Left cardiac atrium (tissue), 4 donors: ENCODE measurements at regions not wholly inside any gene's neighbourhood (a gene's known extent, or its start where the extent isn't known, plus 50 kb on each side); places are given as distances from the start of the nearest gene placed in this dataset.
A peak's percentile ranks its signal among the peaks of the same experiment; 100 is the strongest.
"Not testable (repeated sequence)": the region's sequence is repeated elsewhere in the genome, so short reads cannot be mapped to it uniquely, and the experiment has no call there.

Experiments
- ATAC-seq, 2 donors: fragments of 200-7000 bp; cut with Tn5 transposase; one replicate each; pipeline ENCODE4 v1.9.1; 2020; ENCODE audit warnings: mild to moderate bottlenecking in 2 of 2, moderate library complexity in 2 of 2
- DNase-seq: peaks from one replicate; pipeline ENCODE4 v3.0.0-alpha.2; 2020
- intact Hi-C, 2 donors: fragments of 100-400 bp; cut with DNase I; formaldehyde crosslinking; loops; one replicate each; pipeline versions ENCODE4 v1.14.1 to v1.15.1; 2022 to 2023
- donor health status: DM: no; HTN: yes; CAD: no.
- donor health status: DM: no; HTN: yes; CAD: no; lungs with severe emphysema.
- donor health status: DM: yes; HTN: yes; CAD: no.
- donor health status: Dilated cardiomyopathy.

DNA sequence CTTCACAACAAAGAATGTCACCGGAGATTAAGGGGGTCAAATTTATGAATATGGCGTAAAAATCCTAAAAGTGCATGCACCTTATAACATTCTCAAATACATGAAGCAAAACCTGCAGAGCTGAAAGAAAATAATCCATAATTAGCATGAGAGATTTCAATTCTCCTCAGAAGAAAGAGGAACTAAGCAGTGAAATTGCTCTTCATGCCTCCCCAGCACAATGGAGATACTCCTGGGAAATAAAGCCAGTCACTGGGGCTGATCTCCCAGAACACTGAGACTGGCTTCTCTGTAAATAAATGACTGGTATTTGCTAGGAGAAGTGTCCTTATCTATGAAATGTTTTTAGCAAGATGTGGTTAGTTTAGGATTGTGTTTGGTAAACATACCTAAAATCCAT is 68.1 kb downstream of the GOLGA6L6 start:
- intact Hi-C loops, ATAC-seq, DNase-seq: not testable (repeated sequence)

DNA sequence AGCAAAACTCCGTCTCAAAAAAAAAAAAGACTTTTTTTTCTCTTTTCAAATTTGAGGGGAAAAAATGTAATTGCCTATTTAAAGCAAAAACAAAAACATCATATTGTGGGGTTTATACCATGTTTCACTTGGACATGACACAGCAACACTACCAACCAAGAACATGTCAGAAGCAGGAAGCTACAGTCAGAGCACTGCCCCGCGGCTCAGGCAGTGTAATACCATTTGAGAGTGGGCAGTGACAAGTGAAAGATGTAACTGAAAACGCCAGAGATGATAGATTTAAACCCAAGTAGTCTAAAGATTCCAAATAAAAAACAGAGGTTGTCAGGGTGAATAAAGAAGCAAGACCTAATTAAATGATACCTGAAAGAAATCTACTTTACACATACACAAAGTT is 68.6 kb downstream of the GOLGA6L6 start:
- ATAC-seq, intact Hi-C loops, DNase-seq: not testable (repeated sequence)

DNA sequence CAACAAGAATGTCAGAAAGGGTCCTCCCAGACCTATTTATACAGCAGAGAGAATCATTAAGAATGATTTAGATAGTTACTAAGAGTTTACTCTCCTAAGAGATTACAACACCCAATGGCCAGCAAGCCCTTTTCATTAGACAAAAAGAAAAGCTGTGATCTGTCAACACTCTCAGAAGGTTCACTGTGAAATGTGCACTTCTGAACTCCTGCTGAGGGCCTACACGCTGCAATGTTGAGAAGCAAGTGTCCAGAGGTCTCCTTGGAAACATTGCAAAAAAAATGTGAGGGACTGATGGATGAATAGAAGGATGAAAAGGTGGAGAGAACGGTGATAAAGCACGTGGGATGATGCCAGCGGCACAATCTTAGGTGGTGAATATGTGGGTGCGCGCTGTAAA is 70.8 kb downstream of the GOLGA6L6 start:
- DNase-seq, intact Hi-C loops: not testable (repeated sequence)
- ATAC-seq, result peak; percentile 70 to 95

DNA sequence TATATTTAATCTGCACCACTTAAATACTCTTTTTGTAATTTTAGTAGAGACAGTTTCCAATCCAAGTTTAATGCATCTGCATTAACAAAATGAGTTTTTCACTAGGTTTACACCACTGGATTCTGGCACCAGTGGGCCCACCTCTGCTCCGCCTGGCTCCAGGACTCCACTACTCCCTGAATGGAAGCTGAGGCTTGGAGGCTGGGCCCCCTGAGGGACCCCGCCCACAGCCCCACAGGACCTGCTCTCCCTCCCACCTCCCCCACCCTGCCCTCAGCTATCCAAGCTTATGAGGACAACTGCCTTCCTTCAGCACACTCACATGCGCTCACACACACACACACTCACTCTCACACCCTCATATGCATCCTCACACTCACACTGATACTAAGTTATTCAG is 100.5 kb downstream of the GOLGA6L6 start:
- ATAC-seq, intact Hi-C loops, DNase-seq: not testable (repeated sequence)

DNA sequence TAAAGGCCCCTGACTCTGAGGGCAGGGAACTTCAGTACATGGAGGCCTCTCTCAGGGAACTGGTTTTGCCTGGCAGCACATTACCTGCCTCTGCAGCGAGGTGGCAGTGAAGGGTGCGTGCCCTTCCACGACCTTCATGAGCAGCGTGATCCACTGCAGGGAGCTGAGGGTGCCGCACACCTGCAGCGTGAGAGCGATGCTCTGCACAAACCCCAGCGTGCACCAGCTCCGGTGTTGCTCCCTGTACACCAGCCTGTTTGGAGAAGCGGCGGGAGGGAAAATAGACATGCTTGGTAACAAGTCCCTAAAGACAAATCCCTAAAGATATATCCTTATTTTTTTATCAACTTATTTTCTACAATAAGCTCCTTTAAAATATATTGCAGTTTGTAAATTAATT is 101.2 kb downstream of the GOLGA6L6 start:
- ATAC-seq, intact Hi-C loops, DNase-seq: not testable (repeated sequence)

DNA sequence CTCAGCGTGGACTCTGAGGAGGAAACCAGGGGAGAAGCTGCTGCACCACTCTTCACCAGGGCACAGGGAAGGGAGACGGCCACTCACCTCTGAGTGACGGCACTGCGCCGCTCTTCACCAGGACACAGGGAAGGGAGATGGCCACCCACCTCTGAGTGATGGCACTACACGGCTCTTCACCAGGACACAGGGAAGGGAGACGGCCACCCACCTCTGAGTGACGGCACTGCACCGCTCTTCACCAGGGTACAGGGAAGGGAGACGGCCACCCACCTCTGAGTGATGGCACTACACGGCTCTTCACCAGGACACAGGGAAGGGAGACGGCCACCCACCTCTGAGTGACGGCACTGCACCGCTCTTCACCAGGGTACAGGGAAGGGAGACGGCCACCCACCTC is 102.5 kb downstream of the GOLGA6L6 start:
- intact Hi-C loops, ATAC-seq, DNase-seq: not testable (repeated sequence)

DNA sequence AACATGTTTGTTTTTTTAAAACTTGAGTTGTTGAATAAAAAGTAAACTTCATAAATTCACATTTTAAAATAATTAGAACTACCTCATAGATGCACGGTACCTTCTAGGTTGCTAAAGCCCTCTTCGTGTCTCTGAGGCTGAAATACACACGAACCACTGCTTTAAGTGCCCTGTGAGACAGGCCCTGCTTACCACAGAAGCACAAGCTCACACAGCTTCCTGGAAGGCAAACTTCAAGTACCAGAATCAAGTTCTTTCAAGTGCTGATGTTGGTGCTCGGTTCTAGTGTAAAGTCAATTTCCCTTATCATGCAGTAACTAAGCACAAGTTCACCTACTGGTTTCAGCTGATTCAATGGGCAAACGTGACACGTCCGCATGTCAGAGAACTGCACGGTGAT is 103.3 kb downstream of the GOLGA6L6 start:
- intact Hi-C loops, ATAC-seq, DNase-seq: not testable (repeated sequence)

DNA sequence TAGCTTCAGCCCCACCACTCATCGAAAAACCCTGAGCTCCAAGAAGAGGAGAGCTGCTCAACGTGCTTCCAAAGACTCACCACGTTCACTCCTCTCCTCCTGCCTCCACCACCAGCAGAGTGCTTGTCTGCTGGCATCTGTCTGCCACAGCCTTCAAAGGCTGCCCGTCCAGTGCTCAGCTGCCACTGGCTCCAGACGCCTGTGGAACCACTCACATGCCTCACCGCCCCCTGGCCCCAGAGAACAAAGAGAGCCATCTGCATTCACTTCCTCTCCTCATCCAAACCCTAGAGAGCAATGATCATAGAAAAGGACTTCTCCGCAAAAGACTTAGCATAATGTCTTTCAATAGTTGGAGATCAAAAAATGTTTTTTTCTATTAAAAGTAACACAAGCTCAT is 108.1 kb downstream of the GOLGA6L6 start:
- intact Hi-C loops, ATAC-seq: not testable (repeated sequence)

DNA sequence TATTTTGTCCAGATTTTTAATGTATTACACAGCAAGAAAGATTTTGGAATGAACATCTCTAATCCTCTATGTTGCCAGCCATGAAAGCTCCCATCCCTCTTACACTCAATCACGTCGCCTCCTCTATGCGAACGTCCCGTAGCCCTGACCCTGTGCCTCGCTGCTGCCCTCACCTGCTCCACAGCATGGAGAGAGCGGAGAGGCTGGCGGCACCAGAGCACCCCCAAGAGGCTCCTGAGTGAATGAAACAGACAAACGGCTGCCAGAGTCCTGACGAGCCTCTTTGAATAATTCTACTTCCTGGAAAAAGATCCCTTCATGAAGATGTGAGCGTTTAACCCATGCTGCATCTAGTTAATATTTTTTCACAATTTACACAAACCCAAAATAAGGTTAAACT is 111.1 kb downstream of the GOLGA6L6 start:
- intact Hi-C loops, DNase-seq: not testable (repeated sequence)
- ATAC-seq, result peak; percentile 34 to 41

More for the DNA sequence above, 108.1 kb downstream of the GOLGA6L6 start:
- DNase-seq, result not testable (repeated sequence)

DNA sequence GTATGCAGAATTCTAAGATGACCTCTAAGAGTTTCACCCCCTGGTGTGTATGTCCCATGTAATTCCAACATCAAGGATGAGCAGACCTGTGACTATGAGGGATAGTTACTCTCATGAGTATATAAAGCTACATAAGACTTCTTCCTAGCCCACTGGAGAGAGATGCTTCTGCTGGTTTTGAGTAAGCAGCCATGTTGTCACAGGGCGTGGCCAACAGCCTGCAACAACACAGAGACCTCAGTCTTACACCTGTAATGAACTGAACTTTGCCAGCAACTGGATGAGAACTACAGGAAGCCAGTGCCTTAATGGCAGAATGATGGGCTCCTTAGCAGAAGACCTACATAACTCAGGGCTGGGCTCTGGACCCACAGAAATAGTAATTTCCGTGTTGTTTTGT is 120.9 kb downstream of the GOLGA6L6 start:
- ATAC-seq, DNase-seq: not testable (repeated sequence)
- intact Hi-C loops, result loop anchor here in 1 of 2 donors (10.0 kb wide), 1 partner anchor 76 kb away; no protein-coding TSS in a partner anchor

DNA sequence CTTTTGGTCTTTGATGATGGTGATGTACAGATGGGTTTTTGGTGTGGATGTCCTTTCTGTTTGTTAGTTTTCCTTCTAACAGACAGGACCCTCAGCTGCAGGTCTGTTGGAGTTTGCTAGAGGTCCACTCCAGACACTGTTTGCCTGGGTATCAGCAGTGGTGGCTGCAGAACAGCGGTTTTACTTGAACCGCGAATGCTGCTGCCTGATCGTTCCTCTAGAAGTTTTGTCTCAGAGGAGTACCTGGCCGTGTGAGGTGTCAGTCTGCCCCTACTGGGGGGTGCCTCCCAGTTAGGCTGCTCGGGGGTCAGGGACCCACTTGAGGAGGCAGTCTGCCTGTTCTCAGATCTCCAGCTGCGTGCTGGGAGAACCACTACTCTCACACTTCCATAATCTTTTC is 125.0 kb downstream of the GOLGA6L6 start:
- ATAC-seq, intact Hi-C loops, DNase-seq: not testable (repeated sequence)

DNA sequence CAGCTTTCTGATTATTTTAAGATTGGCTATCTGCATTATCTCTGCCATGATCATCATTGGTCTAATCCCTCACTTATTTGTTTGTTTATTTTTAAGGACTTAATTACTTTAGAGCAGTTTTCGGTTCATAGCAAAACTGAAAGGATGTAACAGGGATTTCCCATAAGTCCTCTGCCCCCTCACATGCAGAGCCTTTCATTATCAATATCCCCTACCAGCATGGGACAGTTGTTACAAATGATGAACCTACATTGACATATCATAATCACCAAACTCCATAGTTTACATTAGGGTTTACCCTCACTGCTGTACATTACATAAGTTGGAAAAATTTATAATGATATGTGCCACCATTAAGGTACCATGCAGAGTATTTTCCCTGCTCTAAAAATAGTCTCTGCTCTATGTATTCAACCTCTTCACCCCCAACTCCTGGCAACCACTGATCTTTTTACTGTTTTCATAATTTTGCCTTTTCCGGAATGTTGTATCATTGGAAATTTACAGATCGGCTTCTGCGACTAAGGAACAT is 131.9 kb downstream of the GOLGA6L6 start:
- intact Hi-C loops, DNase-seq, ATAC-seq: not testable (repeated sequence)

DNA sequence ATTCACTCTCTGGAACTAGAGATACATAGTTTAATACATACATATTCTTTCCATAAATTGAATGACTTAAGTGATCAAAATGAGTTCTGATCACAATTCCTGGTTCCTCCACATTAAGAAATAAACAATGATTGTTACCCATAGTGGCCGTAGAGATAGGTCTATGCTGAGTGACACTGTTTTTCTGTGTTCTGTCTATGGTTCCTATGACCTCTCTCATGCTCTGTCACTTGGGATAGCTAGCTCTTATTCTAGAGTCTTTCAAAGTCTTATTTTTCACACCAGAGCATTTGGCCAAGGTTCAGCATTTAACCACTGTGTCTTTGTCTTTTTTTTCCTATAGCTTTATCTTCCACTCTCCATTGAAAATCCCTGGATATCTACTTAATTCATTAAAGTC is 132.4 kb downstream of the GOLGA6L6 start:
- no peak for DNase-seq
- intact Hi-C loops, result no loop called here
- no peak for ATAC-seq

DNA sequence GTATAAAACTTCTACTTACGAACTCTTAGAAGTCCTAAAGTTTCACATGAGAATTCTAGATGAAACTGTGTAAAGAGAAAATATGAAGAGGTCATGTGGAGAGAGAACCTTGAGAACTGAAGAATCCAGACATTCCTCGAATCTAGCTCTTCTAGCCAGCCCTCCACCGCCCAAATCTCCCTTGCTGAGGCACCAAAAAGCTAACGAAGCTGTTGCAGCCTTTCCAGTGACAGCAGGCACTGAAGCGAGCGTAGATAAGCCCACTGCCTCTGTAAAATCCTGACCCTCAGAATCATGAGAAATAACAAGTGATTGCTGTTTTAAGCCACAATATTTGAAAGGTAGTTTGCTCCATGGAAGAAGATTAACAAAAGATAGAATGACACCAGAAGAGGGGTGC is 134.0 kb downstream of the GOLGA6L6 start:
- intact Hi-C loops, result no loop called here
- no peak for ATAC-seq
- no peak for DNase-seq

DNA sequence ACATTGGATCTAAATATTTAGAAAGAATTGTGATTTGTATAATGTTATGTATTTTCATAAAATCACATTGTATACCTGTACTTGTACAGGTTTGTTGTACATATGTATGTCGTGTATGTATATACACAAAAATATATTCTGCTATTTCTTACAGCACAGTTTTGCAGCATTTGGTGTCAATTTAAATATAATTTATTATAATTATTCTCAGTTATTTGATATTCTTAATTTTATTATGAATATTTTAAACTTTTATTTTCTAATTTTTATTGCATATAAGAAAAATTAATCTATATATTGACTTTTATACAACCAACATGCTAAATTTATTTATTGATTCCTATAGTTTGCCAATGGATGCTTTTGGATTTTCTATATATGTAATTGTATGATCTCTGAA is 137.0 kb downstream of the GOLGA6L6 start:
- ATAC-seq, intact Hi-C loops, DNase-seq: not testable (repeated sequence)

DNA sequence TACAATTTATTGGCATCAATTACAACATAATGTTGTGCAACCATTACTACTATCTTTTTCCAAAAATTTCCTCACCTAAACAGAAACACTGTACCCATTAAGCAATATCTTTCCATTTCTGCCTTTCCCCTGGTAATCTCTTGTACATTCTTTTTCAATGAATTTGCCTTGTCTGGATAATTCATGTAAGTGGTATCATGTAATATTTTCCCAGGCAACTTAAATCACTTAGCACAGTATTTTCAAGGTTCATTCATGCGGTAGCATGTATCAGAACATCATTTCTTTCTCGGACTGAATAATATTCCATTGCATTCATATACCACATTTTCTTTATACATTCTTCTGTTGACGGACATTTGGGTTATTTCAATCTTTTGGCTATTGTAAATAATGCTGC is 139.0 kb downstream of the GOLGA6L6 start:
- intact Hi-C loops, DNase-seq: not testable (repeated sequence)
- peak in 1 of 2 donors; percentile 57 for ATAC-seq

DNA sequence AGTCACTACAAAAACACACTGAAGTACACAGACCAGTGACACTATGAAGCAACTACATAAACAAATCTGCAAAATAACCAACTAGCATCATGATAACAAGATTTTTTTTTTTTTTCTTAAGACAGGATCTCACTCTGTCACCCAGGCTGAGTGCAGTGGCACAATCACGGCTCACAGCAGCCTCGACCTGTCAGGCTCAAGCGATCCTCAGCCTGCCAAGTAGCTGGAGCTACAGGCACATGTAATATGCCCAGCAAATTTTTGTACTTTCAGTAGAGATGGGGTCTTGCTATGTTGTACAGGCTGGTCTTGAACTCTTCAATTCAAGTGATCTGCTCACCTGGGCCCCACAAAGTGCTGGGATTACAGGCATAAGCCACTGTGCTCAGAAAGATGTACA is 140.5 kb downstream of the GOLGA6L6 start:
- peak in 1 of 2 donors; percentile 28 for ATAC-seq
- intact Hi-C loops, DNase-seq: not testable (repeated sequence)

DNA sequence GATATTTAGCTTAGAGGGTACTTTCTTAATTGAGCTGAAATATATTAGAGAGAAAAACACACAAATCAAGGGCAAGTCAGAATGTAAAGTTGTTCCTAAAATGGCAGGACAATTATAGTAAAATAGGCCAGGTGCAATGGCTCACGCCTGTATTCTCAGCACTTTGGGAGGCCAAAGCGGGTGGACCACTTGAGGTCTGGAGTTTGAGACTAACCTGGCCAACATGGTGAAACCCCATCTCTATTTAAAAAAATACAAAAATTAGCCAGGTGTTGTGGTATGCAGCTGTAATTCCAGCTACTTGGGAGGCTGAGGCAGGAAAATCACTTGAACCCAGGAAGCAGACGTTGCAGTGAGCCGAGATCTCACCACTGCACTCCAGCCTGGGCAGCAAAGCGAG is 142.9 kb downstream of the GOLGA6L6 start:
- intact Hi-C loops, result loop anchor here in 1 of 2 donors (10.0 kb wide), 1 partner anchor 124 kb away; no protein-coding TSS in a partner anchor
- ATAC-seq, DNase-seq: not testable (repeated sequence)

DNA sequence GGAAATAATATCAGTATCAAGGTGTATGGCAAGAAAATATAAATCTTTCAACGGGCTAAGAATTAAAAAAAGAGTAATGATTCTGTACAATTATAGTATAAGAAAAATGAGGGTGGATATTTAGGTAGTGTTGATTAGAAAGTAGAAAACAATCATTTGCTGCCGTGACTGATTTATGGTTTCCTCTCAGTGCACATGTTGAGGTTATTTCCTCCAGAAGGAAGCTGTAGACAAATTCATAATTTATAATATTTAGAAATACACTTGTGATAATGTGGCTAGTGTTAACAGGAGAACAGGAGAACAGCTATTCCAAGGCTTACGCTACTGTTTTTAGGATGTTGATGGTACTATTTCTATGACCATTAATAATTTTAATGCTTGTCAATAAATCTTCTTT is 153.4 kb downstream of the GOLGA6L6 start:
- ATAC-seq, DNase-seq, intact Hi-C loops: not testable (repeated sequence)

DNA sequence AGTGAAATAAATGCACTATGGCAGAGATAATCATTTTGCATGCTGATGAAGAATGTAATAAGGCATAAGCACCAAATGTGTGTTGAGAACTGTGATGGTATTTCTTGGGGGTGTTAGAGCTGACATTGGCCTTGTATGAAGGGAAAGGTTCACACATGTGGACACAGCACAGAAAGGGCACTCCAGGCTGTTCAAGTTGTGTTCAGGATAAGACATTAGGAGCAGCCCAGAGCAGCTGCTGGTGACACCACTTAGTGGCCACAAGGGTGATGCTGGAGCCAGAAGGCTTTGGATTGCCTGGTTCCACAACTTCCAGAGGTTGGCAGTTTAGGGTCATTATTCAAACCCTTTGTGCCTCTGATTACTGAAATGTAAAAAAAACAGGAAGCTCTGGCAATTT is 155.4 kb downstream of the GOLGA6L6 start:
- no peak for DNase-seq
- intact Hi-C loops, result no loop called here
- peak in 1 of 2 donors; percentile 33 for ATAC-seq

DNA sequence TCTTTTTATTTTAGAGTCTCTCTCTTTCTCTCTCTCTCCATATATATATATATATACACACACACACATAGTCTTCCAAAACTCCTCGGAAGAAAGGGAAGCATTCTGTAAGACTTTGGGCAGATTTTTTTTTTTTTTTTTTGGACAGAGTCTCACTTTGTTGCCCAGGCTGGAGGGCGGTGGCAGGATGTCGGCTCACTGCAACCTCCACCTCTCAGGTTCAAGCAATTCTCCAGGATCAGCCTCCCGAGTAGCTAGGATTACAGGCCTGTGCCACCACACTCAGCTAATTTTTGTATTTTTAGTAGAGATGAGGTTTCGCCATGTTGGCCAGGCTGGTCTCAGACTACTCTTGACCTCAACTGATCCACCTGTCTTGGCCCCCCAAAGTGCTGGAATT is 161.4 kb downstream of the GOLGA6L6 start:
- not testable (repeated sequence) for ATAC-seq

More for the DNA sequence above, 161.4 kb downstream of the GOLGA6L6 start:
- intact Hi-C loops, DNase-seq: not testable (repeated sequence)
